Right lobe of liver (tissue), 4 donors: ENCODE measurements at regions not wholly inside any gene's neighbourhood (a gene's known extent, or its start where the extent isn't known, plus 50 kb on each side); places are given as distances from the start of the nearest gene placed in this dataset.

Experiments used
- POLR2A ChIP-seq: fragments of 450-650 bp; IDR thresholded peaks from one replicate; pipeline ENCODE4 v1.6.1; 2017; ENCODE audit warnings: antibody characterized with exemption, mild to moderate bottlenecking
- TF ChIP-seq, protein P1 (sequence below), 4 donors: fragments of 200-600 bp in 3 of 4; fragments of 450-650 bp in 1 of 4; IDR thresholded peaks; one replicate each; pipeline versions ENCODE4 v1.5.1 to v1.8.0; 2016 to 2022; ENCODE audit warnings: antibody characterized with exemption in 4 of 4, mild to moderate bottlenecking in 2 of 4
- donor health status: DM: no; HTN: no; CAD: no.
- donor health status: DM: no; HTN: no; CAD: no.
- donor health status: DM: no; HTN: yes; CAD: no.

GRCh38 chr13:94956417-94957110 lies 244.2 kb upstream of the SOX21 start:
- TF ChIP-seq, protein P1, sequence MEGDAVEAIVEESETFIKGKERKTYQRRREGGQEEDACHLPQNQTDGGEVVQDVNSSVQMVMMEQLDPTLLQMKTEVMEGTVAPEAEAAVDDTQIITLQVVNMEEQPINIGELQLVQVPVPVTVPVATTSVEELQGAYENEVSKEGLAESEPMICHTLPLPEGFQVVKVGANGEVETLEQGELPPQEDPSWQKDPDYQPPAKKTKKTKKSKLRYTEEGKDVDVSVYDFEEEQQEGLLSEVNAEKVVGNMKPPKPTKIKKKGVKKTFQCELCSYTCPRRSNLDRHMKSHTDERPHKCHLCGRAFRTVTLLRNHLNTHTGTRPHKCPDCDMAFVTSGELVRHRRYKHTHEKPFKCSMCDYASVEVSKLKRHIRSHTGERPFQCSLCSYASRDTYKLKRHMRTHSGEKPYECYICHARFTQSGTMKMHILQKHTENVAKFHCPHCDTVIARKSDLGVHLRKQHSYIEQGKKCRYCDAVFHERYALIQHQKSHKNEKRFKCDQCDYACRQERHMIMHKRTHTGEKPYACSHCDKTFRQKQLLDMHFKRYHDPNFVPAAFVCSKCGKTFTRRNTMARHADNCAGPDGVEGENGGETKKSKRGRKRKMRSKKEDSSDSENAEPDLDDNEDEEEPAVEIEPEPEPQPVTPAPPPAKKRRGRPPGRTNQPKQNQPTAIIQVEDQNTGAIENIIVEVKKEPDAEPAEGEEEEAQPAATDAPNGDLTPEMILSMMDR (IDR thresholded peaks at IDR 0.05): no peak
- no peak for TF ChIP-seq POLR2A
